ENCODE measurements at regions not wholly inside any gene's neighbourhood (a gene's known extent, or its start where the extent isn't known, plus 50 kb on each side); places are given as distances from the start of the nearest gene placed in this dataset.

- no peak for DNase-seq
These were observed 126.7 kb upstream of the PRICKLE2 start for GRCh38 chr3:64351713-64352638.

- DNase-seq = no peak
These were observed 124.3 kb upstream of the PRICKLE2 start for GRCh38 chr3:64349551-64349950.

GRCh38 chr3:64345371-64345770 is 120.1 kb upstream of the PRICKLE2 start:
- DNase-seq = no peak

- no peak for DNase-seq
These were observed 119.5 kb upstream of the PRICKLE2 start for GRCh38 chr3:64344721-64345207.

- DNase-seq = no peak
These were observed 118.6 kb upstream of the PRICKLE2 start for GRCh38 chr3:64343689-64344430.

- DNase-seq = no peak
These were observed 117.8 kb upstream of the PRICKLE2 start for GRCh38 chr3:64342940-64343688.

- DNase-seq = no peak
These were observed 116.0 kb upstream of the PRICKLE2 start for GRCh38 chr3:64341296-64341695.

GRCh38 chr3:64340641-64341101 is 115.4 kb upstream of the PRICKLE2 start:
- DNase-seq = no peak

GRCh38 chr3:64336488-64336887 is 111.2 kb upstream of the PRICKLE2 start:
- no peak for DNase-seq

GRCh38 chr3:64332459-64333350 is 107.4 kb upstream of the PRICKLE2 start:
- no peak for DNase-seq

- no peak for DNase-seq
These were observed 106.3 kb upstream of the PRICKLE2 start for GRCh38 chr3:64331605-64332004.

GRCh38 chr3:64329037-64329436 is 103.8 kb upstream of the PRICKLE2 start:
- DNase-seq = no peak

- no peak for DNase-seq
These were observed 102.0 kb upstream of the PRICKLE2 start for GRCh38 chr3:64327100-64327804.

- DNase-seq = no peak
These were observed 96.5 kb upstream of the PRICKLE2 start for GRCh38 chr3:64321747-64322146.

GRCh38 chr3:64319391-64319790 is 94.1 kb upstream of the PRICKLE2 start:
- no peak for DNase-seq

GRCh38 chr3:64318668-64319271 is 93.5 kb upstream of the PRICKLE2 start:
- DNase-seq = no peak

- no peak for DNase-seq
These were observed 92.7 kb upstream of the PRICKLE2 start for GRCh38 chr3:64318001-64318400.

- no peak for DNase-seq
These were observed 91.7 kb upstream of the PRICKLE2 start for GRCh38 chr3:64316971-64317370.

GRCh38 chr3:64311424-64312061 is 86.3 kb upstream of the PRICKLE2 start:
- no peak for DNase-seq

GRCh38 chr3:64308931-64309330 is 83.7 kb upstream of the PRICKLE2 start:
- DNase-seq = no peak
